ENCODE measurements at regions not wholly inside any gene's neighbourhood (a gene's known extent, or its start where the extent isn't known, plus 50 kb on each side); places are given as distances from the start of the nearest gene placed in this dataset.

- Histone ChIP-seq H3K4me3 (no peak overlapping the region), H3K27me3 (ENCODE audit: low read depth) (peaks cover 53% of the 10 kb centered on the region), H3K4me1 (no peaks in the 10 kb centered on the region), H3K36me3 (no peaks in the 10 kb centered on the region), H3K27ac (replicated peaks) (no peak overlapping the region), H3K9me3 (replicated peaks) (no peaks in the 10 kb centered on the region)
- TF ChIP-seq CTCF (IDR thresholded peaks at IDR 0.05; ENCODE audit: borderline replicate concordance), result no peak
- no peak for DNase-seq
- intact Hi-C loops (cut with micrococcal nuclease), result no loop called here
Observed at GRCh38 chr20:56697476-56697875, 68.4 kb downstream of the TFAP2C start.

- Histone ChIP-seq H3K4me3 (no peak overlapping the region), H3K27ac (replicated peaks) (no peak overlapping the region), H3K27me3 (ENCODE audit: low read depth) (peaks cover 56% of the 10 kb centered on the region), H3K36me3 (no peaks in the 10 kb centered on the region), H3K9me3 (replicated peaks) (no peaks in the 10 kb centered on the region), H3K4me1 (no peaks in the 10 kb centered on the region)
- no peak for DNase-seq
- no peak for TF ChIP-seq CTCF (IDR thresholded peaks at IDR 0.05; ENCODE audit: borderline replicate concordance)
- intact Hi-C loops (cut with micrococcal nuclease), result no loop called here
Observed at GRCh38 chr20:56698297-56698696, 69.2 kb downstream of the TFAP2C start.

- Histone ChIP-seq H3K27ac (replicated peaks) (no peak overlapping the region), H3K27me3 (ENCODE audit: low read depth) (peaks cover 58% of the 10 kb centered on the region), H3K4me3 (no peak overlapping the region), H3K9me3 (replicated peaks) (no peaks in the 10 kb centered on the region), H3K4me1 (no peaks in the 10 kb centered on the region), H3K36me3 (no peaks in the 10 kb centered on the region)
- DNase-seq, result no peak
- intact Hi-C loops (cut with micrococcal nuclease), result no loop called here
- TF ChIP-seq CTCF (IDR thresholded peaks at IDR 0.05; ENCODE audit: borderline replicate concordance), result no peak
Observed at GRCh38 chr20:56698749-56699148, 69.6 kb downstream of the TFAP2C start.

- H3K4me1 ChIP-seq, result no peaks in the 10 kb centered on the region
- no peak overlapping the region for H3K4me3 ChIP-seq
- H3K27me3 ChIP-seq (ENCODE audit: low read depth), result peaks cover 68% of the 10 kb centered on the region
- intact Hi-C loops (cut with micrococcal nuclease), result no loop called here
- no peaks in the 10 kb centered on the region for H3K9me3 ChIP-seq (replicated peaks)
- no peak overlapping the region for H3K27ac ChIP-seq (replicated peaks)
- TF ChIP-seq CTCF (IDR thresholded peaks at IDR 0.05; ENCODE audit: borderline replicate concordance), result no peak
- H3K36me3 ChIP-seq, result no peaks in the 10 kb centered on the region
- no peak for DNase-seq
Observed at GRCh38 chr20:56702931-56703840, 74.1 kb downstream of the TFAP2C start.

- Histone ChIP-seq H3K4me3 (no peak overlapping the region), H3K27ac (replicated peaks) (no peak overlapping the region), H3K27me3 (ENCODE audit: low read depth) (peaks cover 60% of the 10 kb centered on the region), H3K4me1 (no peaks in the 10 kb centered on the region), H3K36me3 (no peaks in the 10 kb centered on the region), H3K9me3 (replicated peaks) (no peaks in the 10 kb centered on the region)
- intact Hi-C loops (cut with micrococcal nuclease), result no loop called here
- TF ChIP-seq CTCF (IDR thresholded peaks at IDR 0.05; ENCODE audit: borderline replicate concordance), result no peak
- no peak for DNase-seq
Observed at GRCh38 chr20:56706867-56707360, 77.8 kb downstream of the TFAP2C start.
